Prostate gland (tissue), 2 donors: ENCODE measurements at regions not wholly inside any gene's neighbourhood (a gene's known extent, or its start where the extent isn't known, plus 50 kb on each side); places are given as distances from the start of the nearest gene placed in this dataset.

Experiments used
- CTCF ChIP-seq, 4 experiments: fragments of 200-600 bp in 2 of 4; fragments of 450-650 bp in 2 of 4; sonication (generic) in 2 of 4; IDR thresholded peaks; 1 replicate in 3 of 4; 2 replicates in 1 of 4; pipeline ENCODE4 v1.5.1; 2016 to 2019; ENCODE audit warnings: antibody characterized with exemption in 4 of 4, mild to moderate bottlenecking in 2 of 4, moderate library complexity in 2 of 4
- POLR2A ChIP-seq: fragments of 450-650 bp; IDR thresholded peaks from one replicate; pipeline ENCODE4 v1.6.1; 2016; ENCODE audit warnings: antibody characterized with exemption, mild to moderate bottlenecking
- POLR2AphosphoS5 ChIP-seq: sonication (generic); formaldehyde crosslinking; IDR thresholded peaks from one replicate; pipeline ENCODE4 v1.6.1; 2017; ENCODE audit warnings: antibody characterized with exemption

GRCh38 chr18:79587226-79587741, 92.3 kb upstream of the CTDP1 start:
- TF ChIP-seq POLR2A (no peak), CTCF (IDR thresholded peaks at IDR 0.05) (no peak), POLR2AphosphoS5 (no peak)
